Left ventricle myocardium superior (tissue), 1 donor: ENCODE measurements at regions not wholly inside any gene's neighbourhood (a gene's known extent, or its start where the extent isn't known, plus 50 kb on each side); places are given as distances from the start of the nearest gene placed in this dataset.
"Not testable (repeated sequence)": the region's sequence is repeated elsewhere in the genome, so short reads cannot be mapped to it uniquely, and the experiment has no call there.

Experiments used
- ATAC-seq: fragments of 200-7000 bp; cut with Tn5 transposase; one replicate; pipeline ENCODE4 v1.9.1; 2020; ENCODE audit warnings: mild to moderate bottlenecking, moderate library complexity
- DNase-seq: peaks from one replicate; pipeline ENCODE4 v3.0.0-alpha.2; 2020
- intact Hi-C: fragments of 100-400 bp; cut with micrococcal nuclease; formaldehyde crosslinking; loops from one replicate; pipeline ENCODE4 v1.11.0; 2022
- donor health status: DM: no; HTN: yes; CAD: no; lungs with severe emphysema.

- DNase-seq = no peak
- intact Hi-C loops = no loop called here
- no peak for ATAC-seq
Measured at GRCh38 chr2:8587920-8588830, 93.7 kb upstream of the ID2 start.

DNA sequence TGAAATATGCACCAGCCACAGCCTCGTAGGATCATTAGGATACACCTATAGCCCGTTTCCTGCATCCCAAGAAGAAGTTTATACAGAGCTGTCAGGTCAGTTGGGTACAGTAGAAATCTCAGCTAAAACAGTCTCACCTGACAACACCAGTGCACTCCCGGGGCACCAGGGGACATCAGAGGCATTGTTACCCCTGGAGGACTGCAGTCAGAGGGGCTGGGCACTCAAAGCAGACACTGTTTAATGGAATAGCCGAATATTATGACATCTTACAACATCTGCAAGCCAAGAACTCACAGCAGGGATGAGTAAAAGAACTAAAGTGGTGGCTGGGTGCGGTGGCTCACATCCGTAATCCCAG is 93.0 kb upstream of the ID2 start:
- no peak for DNase-seq
- ATAC-seq = no peak
- intact Hi-C loops = no loop called here

GRCh38 chr2:8589721-8590120 is 92.1 kb upstream of the ID2 start:
- ATAC-seq (no peak), DNase-seq (no peak)
- intact Hi-C loops = no loop called here

GRCh38 chr2:8590938-8591337 is 90.9 kb upstream of the ID2 start:
- DNase-seq = no peak
- peak; percentile 53 for ATAC-seq
- intact Hi-C loops = no loop called here

- DNase-seq = no peak
- peak; percentile 83 for ATAC-seq
- intact Hi-C loops = no loop called here
Measured at GRCh38 chr2:8592736-8593135, 89.1 kb upstream of the ID2 start.

DNA sequence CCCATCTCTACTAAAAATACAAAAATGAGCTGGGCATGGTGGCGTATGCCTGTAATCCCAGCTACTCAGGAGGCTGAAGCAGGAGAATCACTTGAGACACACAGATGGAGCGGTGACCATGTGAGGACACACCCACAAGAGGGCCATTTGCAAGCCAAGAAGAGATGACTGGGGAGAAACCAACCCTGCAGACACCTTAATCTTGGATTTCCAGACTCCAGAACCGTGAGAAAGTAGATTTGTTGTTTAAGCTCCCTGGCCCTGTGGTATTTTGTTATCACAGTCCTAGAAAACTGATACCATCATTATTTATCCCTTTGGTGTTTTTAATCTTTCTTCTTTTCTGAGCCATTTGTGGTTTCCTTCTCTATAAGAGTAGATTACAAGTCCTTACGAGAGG is 88.6 kb upstream of the ID2 start:
- DNase-seq (no peak), ATAC-seq (no peak)
- intact Hi-C loops = no loop called here

DNA sequence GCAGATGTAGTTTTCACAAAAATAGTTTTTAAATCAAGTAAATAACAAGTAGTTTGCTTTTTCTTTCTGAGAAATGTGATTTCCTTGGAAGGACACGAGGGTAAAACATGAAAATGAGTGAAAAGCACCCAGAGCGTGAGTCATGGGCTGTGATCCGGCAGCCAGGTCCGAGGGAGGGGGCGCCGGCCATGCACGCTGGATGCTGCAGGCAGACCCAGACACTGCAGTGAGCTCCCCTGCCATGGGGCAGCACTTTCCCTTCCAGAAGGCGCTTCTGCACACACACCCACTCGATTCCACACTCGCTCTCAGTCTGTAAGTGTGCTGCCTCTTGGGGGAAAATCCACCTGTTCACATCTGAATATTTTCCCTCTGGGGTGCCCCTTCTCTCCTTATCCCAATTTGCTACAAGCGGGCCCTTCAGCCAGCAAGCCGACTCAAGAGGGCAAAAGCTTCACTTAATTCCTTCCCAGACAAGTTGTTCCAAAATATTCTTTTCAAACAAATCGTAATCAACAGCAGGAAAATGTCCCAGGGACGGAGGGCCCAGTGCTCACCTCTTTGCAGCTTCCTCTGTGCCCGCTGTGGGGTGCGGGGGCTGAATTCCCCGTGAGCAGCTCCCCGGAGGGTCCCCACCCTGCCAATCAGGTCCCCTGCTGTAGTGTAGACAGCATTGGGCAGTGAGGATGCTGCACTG is 87.0 kb upstream of the ID2 start:
- ATAC-seq (no peak), DNase-seq (no peak)
- intact Hi-C loops = no loop called here

GRCh38 chr2:8595428-8595805 is 86.4 kb upstream of the ID2 start:
- intact Hi-C loops = no loop called here
- no peak for DNase-seq
- ATAC-seq = no peak

- intact Hi-C loops = no loop called here
- DNase-seq (no peak), ATAC-seq (no peak)
Measured at GRCh38 chr2:8595811-8596600, 85.8 kb upstream of the ID2 start.

GRCh38 chr2:8597094-8597493 is 84.8 kb upstream of the ID2 start:
- DNase-seq = no peak
- ATAC-seq = no peak
- intact Hi-C loops = no loop called here

DNA sequence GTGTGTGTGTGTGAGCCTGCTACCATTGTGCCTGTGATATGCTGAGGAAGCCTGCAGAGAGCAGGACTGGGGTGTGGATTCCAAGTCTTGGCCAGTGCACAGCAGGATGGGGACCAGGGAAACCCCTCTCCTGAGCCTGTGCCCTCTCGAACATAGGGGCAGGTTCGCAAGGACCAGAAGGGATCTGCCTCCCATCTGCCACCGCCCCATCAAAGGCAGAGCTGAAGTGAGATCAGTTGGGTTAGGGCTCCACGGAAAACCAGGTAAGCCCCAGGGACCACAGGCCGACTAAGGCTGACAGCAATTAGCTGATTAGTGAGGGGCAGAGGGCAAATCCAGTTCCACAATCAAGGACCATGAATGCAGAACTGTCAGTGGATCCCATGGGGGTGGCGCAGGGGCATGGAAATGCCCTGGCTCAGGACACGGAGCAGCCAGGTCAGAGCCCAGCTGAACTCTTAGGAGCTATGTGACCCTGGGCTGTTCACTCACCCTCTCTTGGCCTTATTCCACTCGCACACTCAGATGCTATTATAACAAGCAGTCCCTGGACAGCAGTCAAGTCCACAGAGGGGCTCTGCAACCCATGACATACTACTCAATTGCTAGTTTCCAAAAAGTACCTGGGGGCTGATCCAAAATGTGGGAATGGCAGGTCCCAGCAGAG is 84.2 kb upstream of the ID2 start:
- DNase-seq (no peak), ATAC-seq (no peak)
- intact Hi-C loops = no loop called here

DNA sequence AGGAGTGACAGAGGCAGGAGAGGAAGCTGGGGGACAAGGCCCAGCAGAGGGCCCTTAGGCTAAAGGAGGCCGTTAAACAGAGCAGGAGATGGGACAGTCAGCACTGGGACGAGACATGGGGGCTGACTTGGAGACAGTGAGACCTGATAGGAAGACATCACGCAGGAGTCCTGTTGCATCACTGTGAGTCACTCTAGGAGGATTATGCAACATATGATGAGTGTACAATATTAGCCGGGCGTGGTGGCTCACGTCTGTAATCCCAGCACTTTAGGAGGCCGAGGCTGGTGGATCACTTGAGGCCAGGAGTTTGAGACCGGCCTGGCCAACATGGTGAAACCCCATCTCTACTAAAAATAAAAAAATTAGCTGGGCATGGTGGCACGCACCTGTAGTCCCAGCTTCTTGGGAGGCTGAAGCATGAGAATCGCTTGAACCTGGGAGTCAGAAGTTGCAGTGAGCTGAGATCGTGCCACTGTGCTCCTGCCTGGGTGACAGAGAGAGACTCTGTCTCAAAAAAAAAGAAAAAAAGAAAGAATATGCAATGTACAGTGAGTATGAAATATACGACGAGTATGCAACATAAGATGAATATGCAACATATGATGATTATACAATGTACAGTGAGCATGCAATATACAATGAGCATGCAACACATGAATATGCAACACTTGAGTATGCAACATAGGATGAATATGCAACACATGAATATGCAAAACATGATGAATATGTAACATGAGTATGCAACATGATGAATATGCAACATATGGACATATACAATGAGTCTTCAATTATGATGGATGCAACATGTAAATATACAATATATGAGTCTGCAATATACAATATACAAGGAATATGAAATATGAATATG is 83.3 kb upstream of the ID2 start:
- no peak for DNase-seq
- intact Hi-C loops = no loop called here
- ATAC-seq = peak; percentile 68

GRCh38 chr2:8599421-8600242 is 82.2 kb upstream of the ID2 start:
- no peak for ATAC-seq
- no peak for DNase-seq
- intact Hi-C loops = no loop called here

- DNase-seq = no peak
- ATAC-seq = no peak
- intact Hi-C loops = no loop called here
Measured at GRCh38 chr2:8600456-8600855, 81.4 kb upstream of the ID2 start.

DNA sequence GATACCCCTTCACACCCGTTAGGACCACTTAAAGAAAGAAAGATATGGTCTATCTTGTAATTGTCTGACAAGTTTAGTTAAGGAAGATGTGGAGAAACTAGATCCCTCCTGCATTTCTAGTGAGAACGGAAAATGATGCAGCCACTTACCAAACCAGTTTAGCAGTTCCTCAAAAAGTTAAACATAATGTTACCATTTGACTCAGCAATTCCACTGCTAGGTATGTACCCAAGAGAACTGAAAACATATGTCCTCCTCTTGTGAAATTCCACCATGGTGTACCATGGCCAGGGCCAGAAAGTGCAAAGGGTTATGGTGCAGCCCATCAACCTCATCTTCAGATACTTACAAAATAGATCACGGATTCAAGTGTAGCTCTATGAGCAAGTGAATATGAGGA is 79.0 kb upstream of the ID2 start:
- DNase-seq (no peak), ATAC-seq (no peak)
- intact Hi-C loops = no loop called here

- ATAC-seq, DNase-seq, intact Hi-C loops: not testable (repeated sequence)
Measured at GRCh38 chr2:8603356-8603755, 78.5 kb upstream of the ID2 start.

DNA sequence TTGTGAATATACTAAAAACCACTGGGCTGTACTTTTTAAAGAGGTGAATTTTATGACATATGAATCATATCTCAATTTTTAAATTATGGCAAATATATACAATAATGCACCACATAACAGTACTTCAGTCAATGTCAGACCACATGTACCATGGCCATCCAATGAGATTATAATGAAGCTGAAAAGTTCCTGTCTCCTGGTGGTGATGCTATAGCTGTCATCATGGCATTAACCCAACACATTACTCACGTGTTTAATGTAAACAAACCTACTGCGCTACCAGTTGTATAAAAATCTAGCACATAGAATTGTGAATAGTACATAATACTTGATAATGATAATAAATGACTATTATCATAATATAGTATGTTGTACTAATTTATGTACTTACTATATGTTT is 77.6 kb upstream of the ID2 start:
- ATAC-seq (no peak), DNase-seq (no peak)
- intact Hi-C loops = no loop called here
